ENCODE measurements at regions not wholly inside any gene's neighbourhood (a gene's known extent, or its start where the extent isn't known, plus 50 kb on each side); places are given as distances from the start of the nearest gene placed in this dataset.

GRCh38 chr17:62164747-62165722, 100.0 kb upstream of the MED13 start:
- DNase-seq (ENCODE audit: extremely low read depth, low read depth) = no peak

GRCh38 chr17:62163847-62164246, 98.8 kb upstream of the MED13 start:
- no peak for DNase-seq (ENCODE audit: extremely low read depth, low read depth)
- no peak overlapping the region for H3K4me3 ChIP-seq (replicated peaks; ENCODE audit: low read depth, low read length)
- no peak for TF ChIP-seq CTCF (IDR thresholded peaks at IDR 0.05; ENCODE audit: low read depth, low read length, missing control alignments)

More at GRCh38 chr17:62164747-62165722, 100.0 kb upstream of the MED13 start:
- no peak for TF ChIP-seq CTCF (IDR thresholded peaks at IDR 0.05; ENCODE audit: low read depth, low read length, missing control alignments)
- no peak overlapping the region for H3K4me3 ChIP-seq (replicated peaks; ENCODE audit: low read depth, low read length)

- TF ChIP-seq CTCF (IDR thresholded peaks at IDR 0.05; ENCODE audit: low read depth, low read length, missing control alignments) = no peak
- no peak overlapping the region for H3K4me3 ChIP-seq (replicated peaks; ENCODE audit: low read depth, low read length)
- no peak for DNase-seq (ENCODE audit: extremely low read depth, low read depth)
Measured at GRCh38 chr17:62162898-62163297, 97.8 kb upstream of the MED13 start.

GRCh38 chr17:62161405-62162148, 96.5 kb upstream of the MED13 start:
- DNase-seq (ENCODE audit: extremely low read depth, low read depth) = no peak
- no peak overlapping the region for H3K4me3 ChIP-seq (replicated peaks; ENCODE audit: low read depth, low read length)
- TF ChIP-seq CTCF (IDR thresholded peaks at IDR 0.05; ENCODE audit: low read depth, low read length, missing control alignments) = no peak

- H3K4me3 ChIP-seq (replicated peaks; ENCODE audit: low read depth, low read length) = no peak overlapping the region
- no peak for TF ChIP-seq CTCF (IDR thresholded peaks at IDR 0.05; ENCODE audit: low read depth, low read length, missing control alignments)
- no peak for DNase-seq (ENCODE audit: extremely low read depth, low read depth)
Measured at GRCh38 chr17:62160816-62161215, 95.7 kb upstream of the MED13 start.

GRCh38 chr17:62159994-62160393, 94.9 kb upstream of the MED13 start:
- TF ChIP-seq CTCF (IDR thresholded peaks at IDR 0.05; ENCODE audit: low read depth, low read length, missing control alignments) = no peak
- DNase-seq (ENCODE audit: extremely low read depth, low read depth) = no peak

More at GRCh38 chr17:62159994-62160393, 94.9 kb upstream of the MED13 start:
- no peak overlapping the region for H3K4me3 ChIP-seq (replicated peaks; ENCODE audit: low read depth, low read length)
